DND-41 (cell line): ENCODE measurements at regions not wholly inside any gene's neighbourhood (a gene's known extent, or its start where the extent isn't known, plus 50 kb on each side); places are given as distances from the start of the nearest gene placed in this dataset.

Experiments used
- ATAC-seq: fragments of 200-7000 bp; cut with Tn5 transposase; 3 replicates; pipeline ENCODE4 v1.9.1; 2021; ENCODE audit warnings: low read depth; ENCODE audit not compliant: insufficient read depth
- DNase-seq: peaks from one replicate; pipeline ENCODE4 v3.0.0-alpha.2; 2020
- H2AFZ ChIP-seq: 2 replicates; pipeline ENCODE4 v1.6.0; 2012; ENCODE audit warnings: low read depth, low read length
- H3K27ac ChIP-seq: 2 replicates; pipeline ENCODE4 v1.5.1; 2012; ENCODE audit warnings: low read length, inconsistent platforms
- H3K27me3 ChIP-seq: fragments of 200-600 bp; sonication (generic); 2 replicates; pipeline ENCODE4 v1.6.0; 2012; ENCODE audit warnings: low read length, mild to moderate bottlenecking, inconsistent platforms; ENCODE audit not compliant: insufficient read depth, poor library complexity
- H3K36me3 ChIP-seq: 2 replicates; pipeline ENCODE4 v1.5.1; 2012; ENCODE audit warnings: low read length, inconsistent platforms; ENCODE audit not compliant: insufficient read depth
- H3K4me1 ChIP-seq: 2 replicates; pipeline ENCODE4 v1.5.1; 2012; ENCODE audit warnings: mild to moderate bottlenecking, low read length; ENCODE audit not compliant: insufficient read depth
- H3K4me2 ChIP-seq: 2 replicates; pipeline ENCODE4 v1.6.0; 2012; ENCODE audit warnings: mild to moderate bottlenecking, moderate library complexity, low read length, inconsistent platforms; ENCODE audit not compliant: insufficient read depth
- H3K4me3 ChIP-seq, 2 experiments: fragments of 200-600 bp in 1 of 2; shearing (Covaris generic) in 1 of 2; 2 replicates each; pipeline ENCODE4 v1.5.1; 2012 to 2016; ENCODE audit warnings: inconsistent platforms in 2 of 2, low read length in 2 of 2, mild to moderate bottlenecking in 2 of 2, low read depth in 1 of 2, moderate library complexity in 1 of 2
- H3K79me2 ChIP-seq: 2 replicates; pipeline ENCODE4 v1.6.0; 2012; ENCODE audit warnings: low read length, inconsistent platforms; ENCODE audit not compliant: insufficient read depth
- H3K9ac ChIP-seq: 2 replicates; pipeline ENCODE4 v1.6.0; 2012; ENCODE audit warnings: low read depth, mild to moderate bottlenecking, inconsistent platforms, low read length, moderate library complexity
- H3K9me3 ChIP-seq: 2 replicates; pipeline ENCODE4 v1.5.1; 2012; ENCODE audit warnings: low read length, moderate library complexity, mild to moderate bottlenecking, inconsistent platforms; ENCODE audit not compliant: insufficient read depth, severe bottlenecking
- H4K20me1 ChIP-seq: 2 replicates; pipeline ENCODE4 v1.6.0; 2012; ENCODE audit warnings: low read length; ENCODE audit not compliant: insufficient read depth
- EZH2 ChIP-seq: IDR thresholded peaks from 3 replicates; pipeline ENCODE4 v1.6.1; 2012; ENCODE audit warnings: borderline replicate concordance, low read depth, mild to moderate bottlenecking, moderate library complexity, low read length, inconsistent platforms; ENCODE audit not compliant: severe bottlenecking
- TF ChIP-seq, protein P1 (sequence below): IDR thresholded peaks from 2 replicates; pipeline ENCODE4 v1.5.1; 2012; ENCODE audit warnings: borderline replicate concordance, low read length, moderate library complexity, mild to moderate bottlenecking; ENCODE audit not compliant: poor library complexity, severe bottlenecking; ENCODE audit errors: extremely low read depth

DNA sequence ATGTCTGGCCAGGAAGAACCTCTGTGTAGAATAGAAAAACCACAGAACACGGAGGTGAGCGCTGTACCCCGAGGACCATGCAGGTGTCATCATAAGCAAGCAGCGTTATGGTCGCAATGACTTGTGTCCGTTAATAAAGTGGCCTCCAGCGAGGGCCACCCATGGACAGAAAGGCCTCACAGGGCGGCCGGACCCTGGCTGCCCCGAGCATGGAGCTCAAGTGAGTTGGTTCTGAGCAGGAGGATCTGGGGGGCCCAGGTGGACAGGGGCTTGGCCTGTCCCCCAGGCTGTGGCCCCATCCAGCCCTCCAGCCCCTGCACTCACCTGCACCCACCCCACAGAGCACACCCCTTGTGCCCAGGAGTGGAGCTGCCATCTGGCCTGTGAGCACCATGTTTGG is 133.8 kb downstream of the BRD1 start:
- no peak for ATAC-seq
- TF ChIP-seq, protein P1, sequence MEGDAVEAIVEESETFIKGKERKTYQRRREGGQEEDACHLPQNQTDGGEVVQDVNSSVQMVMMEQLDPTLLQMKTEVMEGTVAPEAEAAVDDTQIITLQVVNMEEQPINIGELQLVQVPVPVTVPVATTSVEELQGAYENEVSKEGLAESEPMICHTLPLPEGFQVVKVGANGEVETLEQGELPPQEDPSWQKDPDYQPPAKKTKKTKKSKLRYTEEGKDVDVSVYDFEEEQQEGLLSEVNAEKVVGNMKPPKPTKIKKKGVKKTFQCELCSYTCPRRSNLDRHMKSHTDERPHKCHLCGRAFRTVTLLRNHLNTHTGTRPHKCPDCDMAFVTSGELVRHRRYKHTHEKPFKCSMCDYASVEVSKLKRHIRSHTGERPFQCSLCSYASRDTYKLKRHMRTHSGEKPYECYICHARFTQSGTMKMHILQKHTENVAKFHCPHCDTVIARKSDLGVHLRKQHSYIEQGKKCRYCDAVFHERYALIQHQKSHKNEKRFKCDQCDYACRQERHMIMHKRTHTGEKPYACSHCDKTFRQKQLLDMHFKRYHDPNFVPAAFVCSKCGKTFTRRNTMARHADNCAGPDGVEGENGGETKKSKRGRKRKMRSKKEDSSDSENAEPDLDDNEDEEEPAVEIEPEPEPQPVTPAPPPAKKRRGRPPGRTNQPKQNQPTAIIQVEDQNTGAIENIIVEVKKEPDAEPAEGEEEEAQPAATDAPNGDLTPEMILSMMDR, result no peak
- no peak for TF ChIP-seq EZH2
- H2AFZ ChIP-seq, result no peak overlapping the region
- no peak overlapping the region for H3K4me2 ChIP-seq
- no peaks in the 10 kb centered on the region for H3K27me3 ChIP-seq
- H3K9me3 ChIP-seq, result peaks cover 8% of the 10 kb centered on the region
- H3K79me2 ChIP-seq, result no peaks in the 10 kb centered on the region
- no peaks in the 10 kb centered on the region for H3K4me1 ChIP-seq
- H3K27ac ChIP-seq, result no peak overlapping the region
- DNase-seq, result no peak
- H3K9ac ChIP-seq, result no peak overlapping the region
- H3K4me3 ChIP-seq, result no peak overlapping the region
- no peaks in the 10 kb centered on the region for H4K20me1 ChIP-seq
- H3K36me3 ChIP-seq, result no peaks in the 10 kb centered on the region

DNA sequence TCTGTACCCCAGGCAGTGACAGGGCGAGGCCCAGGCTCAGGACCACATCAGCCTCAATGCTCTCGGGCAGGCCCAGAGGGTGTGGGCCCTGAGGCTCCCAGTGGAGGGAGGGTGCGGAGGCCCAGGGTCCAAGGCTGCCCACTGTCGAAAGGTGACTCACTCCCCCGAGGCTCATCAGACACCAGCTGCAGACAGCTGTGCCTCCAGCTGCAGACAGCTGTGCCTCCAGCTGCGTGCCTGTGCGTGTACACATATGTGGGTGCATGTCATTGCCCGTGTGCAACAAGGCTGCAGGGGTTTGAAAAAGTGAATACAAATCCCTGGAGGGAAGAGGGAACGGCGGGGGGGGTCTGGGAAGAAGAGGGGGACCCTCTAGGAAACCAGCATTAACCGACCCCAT is 134.3 kb downstream of the BRD1 start:
- ATAC-seq, result no peak
- no peaks in the 10 kb centered on the region for H4K20me1 ChIP-seq
- H3K4me3 ChIP-seq, result no peak overlapping the region
- no peaks in the 10 kb centered on the region for H3K27me3 ChIP-seq
- TF ChIP-seq, protein P1, result no peak
- TF ChIP-seq EZH2, result no peak
- H3K4me1 ChIP-seq, result no peaks in the 10 kb centered on the region
- H3K79me2 ChIP-seq, result no peaks in the 10 kb centered on the region
- H2AFZ ChIP-seq, result no peak overlapping the region
- no peak overlapping the region for H3K27ac ChIP-seq
- H3K4me2 ChIP-seq, result no peak overlapping the region
- no peak overlapping the region for H3K9ac ChIP-seq
- peaks cover 8% of the 10 kb centered on the region for H3K9me3 ChIP-seq
- H3K36me3 ChIP-seq, result no peaks in the 10 kb centered on the region
- DNase-seq, result no peak

DNA sequence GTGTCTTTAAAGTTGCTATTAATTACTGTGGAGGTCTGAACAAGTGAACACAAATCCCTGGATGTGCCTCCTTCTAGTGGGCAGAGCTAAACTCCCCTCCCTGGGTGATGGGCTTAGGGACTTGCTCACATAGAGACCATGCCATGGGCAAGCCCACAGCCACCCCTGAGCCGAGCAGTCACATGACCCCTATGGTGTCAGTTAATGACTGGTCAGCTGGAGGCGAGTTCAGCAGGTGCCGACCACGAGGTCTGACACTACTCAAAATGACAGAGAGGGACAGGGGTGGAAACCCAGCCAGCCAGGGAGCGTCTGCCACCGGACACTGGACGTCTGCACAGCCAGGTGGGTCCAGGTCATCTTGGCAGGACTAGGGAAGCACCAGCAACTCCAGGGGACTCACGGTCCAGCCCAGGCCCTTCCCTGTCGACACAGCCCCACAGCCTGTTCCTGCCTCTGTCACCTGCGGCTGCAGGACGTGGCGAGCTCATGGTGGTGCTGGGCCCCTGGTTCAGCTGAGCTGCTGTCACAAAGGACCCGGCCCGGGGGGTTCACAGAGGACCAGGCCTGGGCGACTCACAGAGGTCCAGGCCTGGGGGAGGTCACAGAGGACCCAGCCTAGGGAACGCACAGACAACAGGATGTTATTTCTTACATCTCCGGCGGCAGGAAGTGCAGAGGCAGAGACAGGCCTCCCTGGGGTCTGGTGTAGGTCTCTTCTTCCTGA is 135.0 kb downstream of the BRD1 start:
- Histone ChIP-seq H3K36me3 (no peaks in the 10 kb centered on the region), H2AFZ (no peak overlapping the region), H4K20me1 (no peaks in the 10 kb centered on the region), H3K9me3 (peaks cover 8% of the 10 kb centered on the region), H3K27me3 (no peaks in the 10 kb centered on the region), H3K27ac (no peak overlapping the region), H3K4me2 (no peak overlapping the region), H3K79me2 (no peaks in the 10 kb centered on the region), H3K9ac (no peak overlapping the region), H3K4me1 (no peaks in the 10 kb centered on the region), H3K4me3 (no peak overlapping the region)
- DNase-seq (no peak), ATAC-seq (no peak)
- TF ChIP-seq EZH2, result no peak
- TF ChIP-seq, protein P1, result no peak

DNA sequence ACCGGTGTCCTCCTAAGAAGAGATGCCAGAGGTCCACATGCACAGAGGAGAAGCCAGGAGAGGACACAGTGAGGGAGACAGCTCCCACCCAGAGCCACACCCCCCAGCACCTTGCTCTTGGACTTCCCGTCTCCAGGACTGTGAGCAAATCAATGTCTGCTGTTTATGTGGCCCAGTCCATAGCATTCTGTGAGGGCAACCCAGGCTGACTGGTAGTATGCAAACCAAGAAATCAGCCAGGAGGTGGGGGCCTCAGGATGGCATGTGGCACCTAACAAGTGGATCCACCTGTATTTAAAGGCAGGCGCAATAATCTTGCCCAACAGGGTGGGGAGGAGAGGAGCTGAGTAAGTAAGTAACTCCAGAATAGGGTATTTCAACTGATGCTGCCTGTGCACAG is 136.4 kb downstream of the BRD1 start:
- no peak for ATAC-seq

More for the DNA sequence above, 136.4 kb downstream of the BRD1 start:
- Histone ChIP-seq H3K9ac (no peak overlapping the region), H3K4me2 (no peak overlapping the region), H3K9me3 (no peaks in the 10 kb centered on the region), H2AFZ (no peak overlapping the region), H3K27ac (no peak overlapping the region), H3K79me2 (no peaks in the 10 kb centered on the region), H4K20me1 (no peaks in the 10 kb centered on the region), H3K4me1 (no peaks in the 10 kb centered on the region), H3K36me3 (no peaks in the 10 kb centered on the region), H3K27me3 (no peaks in the 10 kb centered on the region), H3K4me3 (no peak overlapping the region)
- TF ChIP-seq EZH2, result no peak
- TF ChIP-seq, protein P1, result no peak
- no peak for DNase-seq
